Mesendoderm (in vitro differentiated cells): ENCODE measurements at regions not wholly inside any gene's neighbourhood (a gene's known extent, or its start where the extent isn't known, plus 50 kb on each side); places are given as distances from the start of the nearest gene placed in this dataset.

ENCODE experiments used
- DNase-seq: peaks from one replicate; pipeline ENCODE4 v3.0.0; 2013
- H2AK5ac ChIP-seq: 2 replicates; pipeline ENCODE4 v1.6.1; 2013; ENCODE audit warnings: low read length, inconsistent platforms
- H2BK120ac ChIP-seq: 2 replicates; pipeline ENCODE4 v1.6.1; 2013; ENCODE audit warnings: low read depth, mild to moderate bottlenecking, low read length, moderate library complexity, mixed read lengths
- H2BK15ac ChIP-seq: replicated peaks from 2 replicates; pipeline ENCODE4 v1.6.1; 2013; ENCODE audit warnings: low read depth, mild to moderate bottlenecking, moderate library complexity
- H2BK5ac ChIP-seq: 2 replicates; pipeline ENCODE4 v1.6.1; 2013; ENCODE audit warnings: low read length, inconsistent platforms
- H3K18ac ChIP-seq: 2 replicates; pipeline ENCODE4 v1.6.1; 2013; ENCODE audit warnings: mild to moderate bottlenecking, low read length, mixed read lengths
- H3K23ac ChIP-seq: one replicate; pipeline ENCODE4 v1.6.1; 2013; ENCODE audit warnings: low read length
- H3K27ac ChIP-seq: 2 replicates; pipeline ENCODE4 v1.5.1; 2013; ENCODE audit warnings: low read depth, mild to moderate bottlenecking, inconsistent platforms, low read length, moderate library complexity
- H3K27me3 ChIP-seq: 2 replicates; pipeline ENCODE4 v1.6.1; 2013; ENCODE audit warnings: low read length, control low read depth, mild to moderate bottlenecking, inconsistent platforms; ENCODE audit not compliant: insufficient read depth, poor library complexity
- H3K36me3 ChIP-seq: 2 replicates; pipeline ENCODE4 v1.6.1; 2013; ENCODE audit warnings: low read length, inconsistent platforms; ENCODE audit not compliant: control insufficient read depth, insufficient read depth
- H3K4ac ChIP-seq: one replicate; pipeline ENCODE4 v1.6.1; 2013; ENCODE audit warnings: low read depth, mild to moderate bottlenecking, low read length, moderate library complexity
- H3K4me1 ChIP-seq: 2 replicates; pipeline ENCODE4 v1.6.1; 2013; ENCODE audit warnings: low read depth, low read length, inconsistent platforms; ENCODE audit not compliant: control insufficient read depth
- H3K4me2 ChIP-seq: 2 replicates; pipeline ENCODE4 v1.6.1; 2013; ENCODE audit warnings: low read length
- H3K4me3 ChIP-seq: 2 replicates; pipeline ENCODE4 v1.5.1; 2013; ENCODE audit warnings: mild to moderate bottlenecking, low read length
- H3K56ac ChIP-seq: one replicate; pipeline ENCODE4 v1.6.1; 2013; ENCODE audit warnings: low read length
- H3K79me1 ChIP-seq: 2 replicates; pipeline ENCODE4 v1.6.1; 2013; ENCODE audit warnings: low read length, inconsistent platforms
- H3K79me2 ChIP-seq: 2 replicates; pipeline ENCODE4 v1.6.1; 2013; ENCODE audit warnings: mild to moderate bottlenecking, low read length; ENCODE audit not compliant: control insufficient read depth, insufficient read depth
- H3K9ac ChIP-seq: 2 replicates; pipeline ENCODE4 v1.6.1; 2013; ENCODE audit warnings: low read length, inconsistent platforms
- H4K5ac ChIP-seq: one replicate; pipeline ENCODE4 v1.6.1; 2013; ENCODE audit warnings: low read length
- H4K8ac ChIP-seq: one replicate; pipeline ENCODE4 v1.6.1; 2013; ENCODE audit warnings: low read depth, mild to moderate bottlenecking, control low read depth, low read length, moderate library complexity
- WGBS: extraction: QIAGEN DNeasy Blood & Tissue Kit; methylation state at CpG from one replicate; pipeline ENCODE4 v1.1.7; 2013; ENCODE audit warnings: low lambda C conversion rate, missing lambda C conversion rate; ENCODE audit not compliant: insufficient coverage; ENCODE audit errors: extremely low coverage; 5-methylcytosine and 5-hydroxymethylcytosine counted together

DNA sequence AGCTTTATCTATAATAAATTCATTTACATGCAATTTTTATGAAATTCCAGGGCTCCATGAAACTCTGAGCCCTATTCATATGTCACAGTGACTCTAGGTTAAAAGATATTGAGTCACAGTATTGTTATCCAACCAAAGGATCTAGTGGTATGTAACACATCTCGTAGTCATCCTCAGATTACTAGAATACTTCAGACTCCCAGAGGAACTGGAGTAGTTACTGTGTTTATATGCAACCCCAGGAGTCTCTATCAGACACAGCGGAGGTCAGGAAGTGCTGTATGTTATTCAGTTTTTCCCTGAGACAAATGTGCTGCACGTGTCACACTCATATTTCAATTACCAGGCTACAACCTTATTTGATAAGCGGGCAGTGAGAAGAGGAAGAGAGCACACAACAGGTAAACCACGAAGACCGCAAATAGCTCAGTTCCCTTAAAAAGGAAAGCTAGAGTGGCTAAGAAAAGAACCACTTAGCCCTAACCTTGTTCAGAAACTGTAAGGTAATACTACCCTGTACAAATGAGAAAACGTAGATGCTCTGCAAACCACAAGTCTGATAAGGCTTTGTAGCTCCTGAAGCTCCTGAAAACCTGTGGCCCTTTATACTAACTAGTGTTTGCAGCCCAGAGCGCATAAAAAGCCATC lies 114.0 kb upstream of the CNTNAP2 start:
- H3K79me2 ChIP-seq, result no peaks in the 10 kb centered on the region
- no peak overlapping the region for H3K27ac ChIP-seq
- no peak overlapping the region for H4K5ac ChIP-seq
- H3K4ac ChIP-seq, result no peak overlapping the region
- no peak overlapping the region for H3K23ac ChIP-seq
- peak; percentile 65 for DNase-seq
- H3K4me1 ChIP-seq, result no peaks in the 10 kb centered on the region
- no peak overlapping the region for H2BK5ac ChIP-seq
- peak overlapping the region; percentile 27 for H2BK15ac ChIP-seq
- H3K56ac ChIP-seq, result no peak overlapping the region
- no peaks in the 10 kb centered on the region for H3K79me1 ChIP-seq
- H3K36me3 ChIP-seq, result no peaks in the 10 kb centered on the region
- H3K4me3 ChIP-seq, result no peak overlapping the region
- H3K4me2 ChIP-seq, result no peak overlapping the region
- no peak overlapping the region for H2AK5ac ChIP-seq
- no peaks in the 10 kb centered on the region for H3K27me3 ChIP-seq
- no CpG with 5 or more reads among the region's 8 CpGs for WGBS
- H4K8ac ChIP-seq, result no peak overlapping the region
- H3K9ac ChIP-seq, result no peak overlapping the region
- H2BK120ac ChIP-seq, result no peak overlapping the region
- peak overlapping the region; percentile 39 for H3K18ac ChIP-seq

DNA sequence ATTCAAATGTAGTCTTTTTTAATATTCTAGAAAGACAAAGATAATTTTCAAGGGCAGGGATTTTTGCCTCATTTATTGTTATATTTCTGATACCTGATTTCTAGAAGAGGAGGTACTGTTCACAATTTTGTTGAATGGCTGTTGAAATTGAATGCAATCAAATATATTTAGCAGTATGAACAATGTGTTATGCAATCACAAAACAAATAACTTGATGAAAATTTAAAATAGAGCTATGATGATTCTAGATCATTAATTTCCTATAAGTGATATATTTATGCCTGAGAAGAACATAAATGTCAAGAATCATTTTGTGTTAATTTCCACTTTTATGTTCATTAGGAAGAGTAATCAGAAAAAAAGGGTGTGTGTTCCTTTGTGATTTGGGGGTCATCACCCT lies 114.6 kb upstream of the CNTNAP2 start:
- H4K5ac ChIP-seq, result no peak overlapping the region
- H3K4me2 ChIP-seq, result no peak overlapping the region
- no peak overlapping the region for H2AK5ac ChIP-seq
- H3K79me2 ChIP-seq, result no peaks in the 10 kb centered on the region
- H3K27me3 ChIP-seq, result no peaks in the 10 kb centered on the region
- no peak overlapping the region for H2BK15ac ChIP-seq
- H3K56ac ChIP-seq, result no peak overlapping the region
- no peak for DNase-seq
- H3K4ac ChIP-seq, result no peak overlapping the region
- H3K4me1 ChIP-seq, result no peaks in the 10 kb centered on the region
- H3K18ac ChIP-seq, result no peak overlapping the region
- H3K9ac ChIP-seq, result no peak overlapping the region
- no peak overlapping the region for H2BK5ac ChIP-seq
- H2BK120ac ChIP-seq, result no peak overlapping the region
- H3K36me3 ChIP-seq, result no peaks in the 10 kb centered on the region
- H3K79me1 ChIP-seq, result no peaks in the 10 kb centered on the region
- no peak overlapping the region for H3K27ac ChIP-seq
- H3K23ac ChIP-seq, result no peak overlapping the region
- H3K4me3 ChIP-seq, result no peak overlapping the region
- H4K8ac ChIP-seq, result no peak overlapping the region

DNA sequence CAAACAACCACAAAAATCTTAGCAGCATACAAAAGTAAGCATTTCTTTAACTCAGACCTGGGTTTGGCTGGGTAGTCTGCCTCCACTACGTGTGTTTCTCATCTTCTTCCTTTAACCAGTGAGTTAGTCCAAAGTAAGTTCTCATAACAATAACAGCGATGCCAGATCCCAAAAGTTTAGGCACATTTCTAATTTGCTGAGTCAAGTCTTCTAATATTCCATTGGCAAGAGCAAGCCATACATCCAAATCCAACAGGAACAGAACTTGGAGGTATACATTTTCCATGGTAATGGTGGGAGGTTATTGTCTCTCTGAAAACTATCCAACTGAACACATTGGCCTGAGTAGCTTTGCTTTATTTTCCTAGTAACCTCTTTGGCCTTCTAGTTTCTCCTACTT lies 115.7 kb upstream of the CNTNAP2 start:
- no peak overlapping the region for H3K18ac ChIP-seq
- DNase-seq, result no peak
- H3K4me2 ChIP-seq, result no peak overlapping the region

DNA sequence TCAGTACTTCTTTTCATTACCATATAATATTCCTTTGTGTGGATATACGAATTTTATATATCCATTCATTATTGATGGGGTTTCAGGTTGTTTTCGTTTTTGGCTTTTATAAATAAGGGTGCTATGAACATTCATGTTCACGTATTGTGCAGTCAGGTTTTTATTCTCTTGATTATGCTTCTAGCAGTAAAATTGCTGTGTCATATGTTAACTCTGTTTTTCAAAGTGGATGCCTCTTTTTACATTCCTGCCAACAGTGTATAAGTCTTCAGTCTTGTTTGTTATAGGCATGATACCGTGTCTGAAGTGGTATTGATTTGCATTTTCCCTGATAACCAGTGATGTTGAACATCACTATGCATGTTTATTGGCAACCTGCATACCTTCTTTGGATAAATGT lies 127.1 kb upstream of the CNTNAP2 start:
- H3K56ac ChIP-seq, result no peak overlapping the region
- no peak overlapping the region for H3K4me2 ChIP-seq
- no peaks in the 10 kb centered on the region for H3K4me1 ChIP-seq
- no peak overlapping the region for H2BK15ac ChIP-seq
- no peak overlapping the region for H4K8ac ChIP-seq
- no peak overlapping the region for H2AK5ac ChIP-seq
- H3K18ac ChIP-seq, result no peak overlapping the region
- no peak overlapping the region for H2BK120ac ChIP-seq
- no peaks in the 10 kb centered on the region for H3K79me2 ChIP-seq
- H2BK5ac ChIP-seq, result no peak overlapping the region
- no peak overlapping the region for H3K4me3 ChIP-seq
- DNase-seq, result no peak
- H3K27me3 ChIP-seq, result no peaks in the 10 kb centered on the region
- H3K23ac ChIP-seq, result no peak overlapping the region
- WGBS, result no CpG with 5 or more reads among the region's 4 CpGs
- H3K36me3 ChIP-seq, result no peaks in the 10 kb centered on the region
- no peak overlapping the region for H3K27ac ChIP-seq
- H3K79me1 ChIP-seq, result no peaks in the 10 kb centered on the region
- no peak overlapping the region for H3K4ac ChIP-seq
- no peak overlapping the region for H4K5ac ChIP-seq
- no peak overlapping the region for H3K9ac ChIP-seq

More for the DNA sequence above, 115.7 kb upstream of the CNTNAP2 start:
- no CpG with 5 or more reads among the region's 2 CpGs for WGBS
- no peak overlapping the region for H4K5ac ChIP-seq
- no peak overlapping the region for H3K9ac ChIP-seq
- no peak overlapping the region for H2BK5ac ChIP-seq
- no peak overlapping the region for H2BK120ac ChIP-seq
- no peak overlapping the region for H3K4me3 ChIP-seq
- no peaks in the 10 kb centered on the region for H3K79me1 ChIP-seq
- no peak overlapping the region for H3K23ac ChIP-seq
- H3K27ac ChIP-seq, result no peak overlapping the region
- no peak overlapping the region for H3K56ac ChIP-seq
- H3K4ac ChIP-seq, result no peak overlapping the region
- no peaks in the 10 kb centered on the region for H3K79me2 ChIP-seq
- no peaks in the 10 kb centered on the region for H3K36me3 ChIP-seq
- H3K4me1 ChIP-seq, result no peaks in the 10 kb centered on the region
- no peaks in the 10 kb centered on the region for H3K27me3 ChIP-seq
- no peak overlapping the region for H2BK15ac ChIP-seq
- no peak overlapping the region for H2AK5ac ChIP-seq
- peak overlapping the region; percentile 56 for H4K8ac ChIP-seq

DNA sequence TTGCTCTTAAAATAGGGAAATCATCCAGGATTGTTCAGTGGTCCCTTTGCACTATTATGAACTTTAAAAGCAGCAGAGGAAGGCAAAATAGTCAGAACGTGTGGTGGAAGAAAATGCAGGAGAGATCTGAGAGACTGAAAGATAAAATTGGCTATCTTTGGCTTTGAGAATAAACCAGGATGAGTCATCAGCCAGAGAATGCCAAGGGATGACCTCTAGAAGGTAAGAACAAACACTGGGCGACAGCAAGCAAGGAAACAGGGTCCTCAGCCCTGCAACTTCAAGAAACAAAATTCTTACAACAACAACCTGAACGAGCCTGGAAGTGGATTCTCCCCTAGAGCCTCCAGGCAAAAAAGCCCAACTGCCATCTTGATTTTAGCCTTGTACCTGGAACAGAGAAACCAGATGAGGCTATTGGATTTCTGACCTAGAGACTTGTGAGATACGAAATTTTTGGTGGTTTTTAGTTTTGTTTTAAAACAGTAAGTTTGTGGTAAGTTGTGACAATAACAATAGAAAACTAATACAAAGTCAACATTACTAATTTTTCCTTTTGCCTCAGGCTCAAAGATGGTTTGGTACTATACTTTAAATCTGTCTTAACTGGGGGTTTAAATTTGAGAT lies 130.2 kb upstream of the CNTNAP2 start:
- H3K36me3 ChIP-seq, result no peaks in the 10 kb centered on the region

DNA sequence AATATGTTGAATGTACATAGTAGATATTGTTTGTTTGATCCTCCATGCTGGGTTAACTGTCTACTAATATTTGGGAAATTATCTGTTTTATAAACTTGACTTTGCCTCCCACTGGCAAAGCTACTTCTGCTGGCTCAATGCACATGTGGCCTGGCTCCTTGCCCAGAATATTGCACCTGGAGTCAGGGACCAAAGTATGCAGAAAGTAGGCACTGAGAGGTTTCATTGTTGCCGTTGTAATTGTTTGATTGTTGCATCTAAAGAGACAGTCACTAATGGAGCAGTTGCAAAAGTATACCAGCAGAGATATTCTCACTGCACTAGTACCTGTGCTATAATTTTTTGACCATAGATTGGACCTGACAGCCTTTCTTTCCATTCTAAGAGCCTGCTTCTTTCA lies 137.8 kb upstream of the CNTNAP2 start:
- DNase-seq, result no peak
- Histone ChIP-seq H3K56ac (no peak overlapping the region), H3K4ac (no peak overlapping the region), H2BK5ac (no peak overlapping the region), H3K79me1 (no peaks in the 10 kb centered on the region), H3K27ac (no peak overlapping the region), H4K8ac (no peak overlapping the region), H3K9ac (no peak overlapping the region), H3K4me2 (no peak overlapping the region), H3K4me3 (no peak overlapping the region), H2BK15ac (no peak overlapping the region), H3K18ac (no peak overlapping the region), H3K79me2 (no peaks in the 10 kb centered on the region), H3K27me3 (no peaks in the 10 kb centered on the region), H2BK120ac (no peak overlapping the region), H3K4me1 (no peaks in the 10 kb centered on the region), H3K23ac (no peak overlapping the region), H2AK5ac (no peak overlapping the region), H4K5ac (no peak overlapping the region), H3K36me3 (no peaks in the 10 kb centered on the region)
- no CpG with 5 or more reads among the region's 1 CpG for WGBS

More for the DNA sequence above, 130.2 kb upstream of the CNTNAP2 start:
- Histone ChIP-seq H3K79me2 (no peaks in the 10 kb centered on the region), H3K9ac (no peak overlapping the region), H3K4me2 (no peak overlapping the region), H3K27me3 (no peaks in the 10 kb centered on the region), H3K27ac (no peak overlapping the region), H4K8ac (no peak overlapping the region), H3K23ac (no peak overlapping the region), H2BK120ac (no peak overlapping the region), H3K79me1 (no peaks in the 10 kb centered on the region), H3K4me3 (no peak overlapping the region), H2BK5ac (no peak overlapping the region), H3K4me1 (no peaks in the 10 kb centered on the region), H3K56ac (no peak overlapping the region), H3K4ac (no peak overlapping the region), H4K5ac (no peak overlapping the region), H2AK5ac (no peak overlapping the region), H3K18ac (no peak overlapping the region), H2BK15ac (no peak overlapping the region)
- peak; percentile 69 for DNase-seq
- WGBS, result no CpG with 5 or more reads among the region's 4 CpGs
